HG02870 (cell line): ENCODE measurements at regions not wholly inside any gene's neighbourhood (a gene's known extent, or its start where the extent isn't known, plus 50 kb on each side); places are given as distances from the start of the nearest gene placed in this dataset.
"Not testable (repeated sequence)": the region's sequence is repeated elsewhere in the genome, so short reads cannot be mapped to it uniquely, and the experiment has no call there.

Source experiments
- ATAC-seq: cut with Tn5 transposase; IDR thresholded peaks from one replicate; pipeline ENCODE4 v1.9.1; 2021; ENCODE audit warnings: mild to moderate bottlenecking, moderate library complexity; ENCODE audit not compliant: unreplicated experiment

GRCh38 chr1:239125893-239126292 is 260.5 kb upstream of the CHRM3 start:
- no peak for ATAC-seq

DNA sequence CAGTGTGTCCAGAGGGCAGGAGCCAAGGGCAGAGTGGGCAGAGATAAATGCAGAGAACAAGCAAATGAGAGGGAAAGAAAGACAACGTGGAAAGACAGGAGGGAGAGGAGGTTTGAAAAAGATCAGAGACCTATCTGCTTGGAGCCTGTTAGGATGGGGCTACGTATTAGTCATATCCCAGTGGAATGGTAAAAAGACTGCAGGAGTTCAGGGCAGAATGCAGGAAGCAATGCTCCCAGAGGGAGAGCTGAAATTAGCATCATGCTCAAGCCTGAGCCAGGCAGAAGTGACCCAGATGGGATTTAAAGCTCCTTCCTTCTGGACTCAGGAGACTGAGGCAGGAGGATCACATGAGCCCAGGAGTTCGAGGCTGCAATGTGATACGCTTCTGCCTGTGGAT is 261.3 kb upstream of the CHRM3 start:
- no peak for ATAC-seq

DNA sequence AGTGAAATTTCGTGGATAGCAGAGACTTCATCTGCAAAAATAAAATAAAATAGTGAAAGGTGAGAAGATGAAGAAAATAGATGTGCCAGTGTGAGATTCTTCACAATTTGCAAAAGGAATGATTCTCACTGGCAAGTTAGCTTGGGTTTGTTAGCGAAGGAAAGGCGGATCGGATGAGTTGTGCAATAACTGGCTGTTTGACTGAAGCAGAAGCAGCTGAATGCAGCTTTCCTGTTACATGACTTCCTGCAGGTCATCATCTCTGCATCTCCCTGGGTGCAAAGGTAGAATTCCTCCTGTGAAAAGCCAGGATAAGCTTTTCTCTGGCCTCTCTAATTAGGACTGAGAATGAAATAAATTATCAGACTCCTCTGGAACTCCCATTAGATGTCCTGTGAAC is 263.1 kb upstream of the CHRM3 start:
- no peak for ATAC-seq

GRCh38 chr1:239112101-239112935 is 274.1 kb upstream of the CHRM3 start:
- no peak for ATAC-seq

DNA sequence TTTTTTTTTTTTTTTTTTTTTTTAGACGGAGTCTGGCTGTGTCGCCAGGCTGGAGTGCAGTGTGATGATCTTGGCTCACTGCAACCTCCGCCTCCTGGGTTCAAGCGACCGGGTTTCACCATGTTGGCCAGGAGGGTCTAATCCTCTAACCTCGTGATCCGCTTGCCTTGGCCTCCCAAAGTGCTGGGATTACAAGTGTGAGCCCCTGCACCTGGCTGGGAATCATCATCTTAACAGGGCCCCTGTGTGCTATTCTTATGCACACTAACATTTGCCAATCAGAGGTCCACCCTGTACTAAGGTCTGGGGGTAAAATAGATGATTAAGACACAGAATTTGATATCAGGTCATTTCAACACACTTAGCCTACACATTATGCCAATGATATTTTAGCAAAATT is 278.7 kb upstream of the CHRM3 start:
- no peak for ATAC-seq

GRCh38 chr1:239106689-239107088 is 279.7 kb upstream of the CHRM3 start:
- not testable (repeated sequence) for ATAC-seq

- no peak for ATAC-seq
These were observed 287.8 kb upstream of the CHRM3 start for GRCh38 chr1:239098400-239099037.

- no peak for ATAC-seq
These were observed 294.8 kb upstream of the CHRM3 start for GRCh38 chr1:239091537-239091936.

DNA sequence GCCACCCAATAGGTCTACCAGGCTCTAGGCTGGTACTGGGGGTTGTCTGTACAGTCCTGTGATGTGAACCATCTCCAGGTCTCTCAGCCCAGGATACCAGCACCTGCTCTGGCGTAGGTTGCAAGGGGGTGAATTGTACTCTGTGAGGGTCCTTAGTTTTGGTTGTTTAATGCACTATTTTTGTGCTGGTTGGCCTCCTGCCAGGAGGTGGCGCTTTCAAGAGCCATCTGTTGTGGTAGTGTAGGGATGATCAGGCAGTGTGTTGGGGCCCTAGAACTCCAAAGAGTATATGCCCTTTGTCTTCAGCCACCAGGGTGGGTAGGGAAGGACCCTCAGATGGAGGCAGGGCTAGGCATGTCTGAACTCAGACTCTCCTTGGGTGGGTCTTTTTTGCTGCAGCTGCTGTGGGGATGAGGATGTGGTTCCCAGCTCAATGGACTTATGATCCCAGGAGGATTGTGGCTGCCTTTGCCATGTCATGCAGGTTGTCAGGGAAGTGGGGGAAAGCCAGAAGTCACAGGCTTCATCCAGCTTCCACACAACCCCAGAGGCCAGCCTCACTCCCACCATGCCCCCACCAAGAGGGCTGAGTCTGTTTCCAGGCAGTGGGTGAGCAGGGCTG is 301.8 kb upstream of the CHRM3 start:
- ATAC-seq = no peak

DNA sequence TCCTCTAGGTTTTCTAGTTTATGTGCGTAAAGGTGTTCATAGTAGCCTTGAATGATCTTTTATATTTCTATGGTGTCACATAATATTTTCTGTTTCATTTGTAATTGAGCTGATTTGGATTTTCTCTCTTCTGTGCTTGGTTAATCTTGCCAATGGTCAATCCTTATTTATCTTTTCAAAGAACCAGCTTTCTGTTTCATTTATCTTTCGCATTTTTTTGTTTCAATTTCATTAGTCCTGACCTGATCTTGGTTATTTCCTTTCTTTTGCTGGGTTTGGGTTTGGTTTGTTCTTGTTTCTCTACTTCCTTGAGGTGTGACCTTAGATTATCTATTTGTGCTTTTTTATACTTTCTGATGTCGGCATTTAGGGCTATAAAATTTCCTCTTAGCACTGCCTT is 304.4 kb upstream of the CHRM3 start:
- not testable (repeated sequence) for ATAC-seq

- no peak for ATAC-seq
These were observed 318.9 kb upstream of the CHRM3 start for GRCh38 chr1:239067480-239067879.

DNA sequence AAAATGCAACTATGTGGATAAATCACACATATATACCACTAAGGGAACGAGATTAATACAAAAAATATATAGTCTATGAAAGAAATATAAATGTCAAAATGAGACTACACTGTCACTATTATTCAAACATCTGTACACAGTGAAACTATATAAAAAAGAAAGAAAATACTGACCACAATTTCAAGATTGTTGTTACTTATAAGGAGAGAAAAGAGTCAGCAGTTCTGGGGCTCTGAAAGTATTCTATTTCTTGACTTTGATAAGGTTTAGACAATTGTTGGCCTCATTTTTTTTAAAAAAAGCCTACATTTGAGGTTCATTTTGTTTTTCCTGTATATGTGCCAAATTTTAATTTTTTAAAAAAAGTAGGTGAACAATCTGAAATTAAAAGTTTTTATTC is 319.3 kb upstream of the CHRM3 start:
- no peak for ATAC-seq

- no peak for ATAC-seq
These were observed 324.6 kb upstream of the CHRM3 start for GRCh38 chr1:239061770-239062169.

DNA sequence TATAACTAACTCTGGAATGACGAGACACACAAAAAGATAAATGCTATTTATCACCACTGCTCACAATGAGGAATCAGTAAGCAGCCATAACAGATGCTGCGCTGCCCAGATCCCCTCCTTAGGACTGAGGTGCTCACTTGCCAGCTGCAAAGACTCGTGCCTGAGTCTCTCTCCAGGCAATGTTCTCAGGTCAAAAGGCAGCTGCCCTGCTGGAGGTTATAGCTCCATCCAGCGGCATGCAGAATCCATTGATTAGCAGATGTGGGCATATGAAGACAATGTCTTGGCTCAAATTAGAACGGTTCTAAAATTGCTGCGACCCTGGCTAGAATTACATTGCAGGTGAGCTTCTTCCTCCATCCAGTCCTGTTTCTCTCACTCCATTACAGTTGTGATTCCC is 328.2 kb upstream of the CHRM3 start:
- no peak for ATAC-seq

DNA sequence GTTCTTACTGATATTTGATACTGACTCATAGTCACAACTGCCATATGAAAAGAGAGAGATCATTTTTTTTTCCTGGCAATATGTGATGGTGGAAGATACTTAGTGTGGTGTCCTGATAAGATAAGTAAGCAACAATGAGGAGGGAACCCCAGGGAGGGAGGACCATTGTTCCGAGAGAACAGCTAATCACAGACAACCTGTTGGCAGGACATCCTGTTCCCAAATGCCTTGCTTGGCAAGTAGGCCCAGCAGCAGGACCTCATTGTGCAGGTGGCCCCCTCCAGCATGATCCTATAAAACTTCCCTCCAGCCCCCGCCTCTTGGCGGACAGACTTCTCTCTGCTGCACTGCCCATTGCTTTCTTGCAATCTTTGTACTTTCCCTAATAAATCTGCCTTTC is 329.4 kb upstream of the CHRM3 start:
- ATAC-seq = no peak

- ATAC-seq = no peak
These were observed 333.1 kb upstream of the CHRM3 start for GRCh38 chr1:239053279-239053678.

GRCh38 chr1:239049571-239049970 is 336.8 kb upstream of the CHRM3 start:
- ATAC-seq = no peak

GRCh38 chr1:239044829-239045228 is 341.5 kb upstream of the CHRM3 start:
- no peak for ATAC-seq

- no peak for ATAC-seq
These were observed 345.8 kb upstream of the CHRM3 start for GRCh38 chr1:239040523-239040922.

DNA sequence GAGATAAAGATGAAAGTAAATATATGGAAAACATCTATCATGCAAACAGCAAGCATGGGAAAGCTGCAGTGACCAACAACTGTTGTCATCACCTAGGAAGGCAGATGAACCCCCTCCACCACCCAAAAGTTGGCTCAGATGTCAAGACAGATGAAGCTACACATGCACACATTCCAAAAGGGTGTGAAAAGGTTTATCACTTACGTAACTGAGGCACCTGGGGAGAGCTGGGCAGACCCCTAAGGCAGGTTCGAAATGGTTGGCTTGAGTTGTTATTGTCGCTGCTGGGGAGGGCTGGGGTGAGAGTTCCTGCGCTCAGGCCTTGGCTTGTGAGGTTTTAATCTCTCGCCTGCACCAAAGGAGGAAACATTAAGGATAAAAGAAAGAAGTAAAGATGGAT is 355.1 kb upstream of the CHRM3 start:
- ATAC-seq = no peak

- ATAC-seq = no peak
These were observed 360.2 kb upstream of the CHRM3 start for GRCh38 chr1:239025997-239026694.
